Spleen (tissue), 7 donors: ENCODE measurements at regions not wholly inside any gene's neighbourhood (a gene's known extent, or its start where the extent isn't known, plus 50 kb on each side); places are given as distances from the start of the nearest gene placed in this dataset.

ENCODE experiments used
- CTCF ChIP-seq, 11 experiments: fragments of 200-600 bp in 7 of 11; fragments of 450-650 bp in 4 of 11; sonication (generic) in 4 of 11; IDR thresholded peaks in 8 of 11; conservative IDR thresholded peaks in 3 of 11; 1 replicate in 7 of 11; 2 replicates in 4 of 11; pipeline versions ENCODE4 v1.4.0 to v1.8.0; 2016 to 2021; ENCODE audit warnings: antibody characterized with exemption in 11 of 11, inconsistent platforms in 4 of 11, mild to moderate bottlenecking in 1 of 11
- POLR2A ChIP-seq, 3 donors: fragments of 450-650 bp; IDR thresholded peaks; one replicate each; pipeline ENCODE4 v1.5.1; 2017; ENCODE audit warnings: antibody characterized with exemption in 3 of 3, mild to moderate bottlenecking in 1 of 3
- donor health status: DM: no; HTN: no; CAD: no; lungs with moderate emphysema.
- donor health status: DM: no; HTN: no; CAD: no.
- donor health status: DM: no; HTN: no; CAD: no.

- no peak for TF ChIP-seq CTCF (IDR thresholded peaks at IDR 0.05 in 8 of 11, conservative IDR thresholded peaks at IDR 0.05 in 3 of 11)
- no peak for TF ChIP-seq POLR2A (IDR thresholded peaks at IDR 0.05)
These were observed 297.8 kb upstream of the GRAMD2B start for GRCh38 chr5:126125407-126125806.
